Eye (tissue), 1 donor: ENCODE measurements at regions not wholly inside any gene's neighbourhood (a gene's known extent, or its start where the extent isn't known, plus 50 kb on each side); places are given as distances from the start of the nearest gene placed in this dataset.

ENCODE experiments used
- DNase-seq: peaks from one replicate; pipeline ENCODE4 v3.0.0-alpha.2; 2015

DNA sequence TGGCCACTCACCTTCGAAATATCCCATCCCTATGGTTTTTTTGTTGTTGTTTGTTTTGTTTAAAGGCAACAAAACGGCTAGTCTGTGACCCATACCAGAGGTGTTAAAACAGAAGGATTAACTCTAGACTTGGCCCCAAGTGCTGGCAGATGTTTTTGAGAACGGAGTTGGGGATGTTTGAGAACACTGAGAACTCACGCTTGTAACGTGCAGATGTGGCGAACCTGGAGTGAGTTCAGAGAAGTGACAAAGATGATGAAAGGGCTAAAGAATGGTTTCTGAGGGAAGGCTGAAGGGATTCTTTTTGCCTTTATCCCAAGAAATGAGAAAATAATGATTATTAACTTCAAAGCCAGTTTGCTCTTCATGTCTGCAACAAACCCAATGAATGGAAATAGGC, 286.5 kb downstream of the ZNF608 start:
- DNase-seq, result peak; percentile 54

GRCh38 chr5:124457901-124458300, 288.5 kb downstream of the ZNF608 start:
- DNase-seq, result no peak

DNA sequence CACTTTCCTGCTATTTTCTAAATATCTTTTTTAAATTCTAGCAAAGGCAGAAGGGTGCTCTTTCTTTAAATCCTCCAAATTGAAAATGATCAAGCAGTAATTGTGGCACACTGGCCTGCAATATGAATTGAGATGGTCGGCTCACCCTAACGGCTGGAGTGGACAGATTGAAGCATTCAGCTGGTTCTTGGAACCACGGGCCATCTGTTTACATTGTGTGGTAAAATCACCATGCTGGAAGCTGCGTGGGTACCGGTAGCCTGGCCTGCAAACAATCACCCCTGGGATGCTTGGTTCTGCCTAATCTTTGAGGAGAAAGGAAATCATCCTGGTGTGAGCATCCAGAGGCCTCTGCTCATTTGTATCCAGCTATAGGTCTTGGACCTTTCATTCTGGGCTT, 289.3 kb downstream of the ZNF608 start:
- DNase-seq, result no peak

GRCh38 chr5:124456249-124456648, 290.2 kb downstream of the ZNF608 start:
- DNase-seq, result peak; percentile 49

- no peak for DNase-seq
Measured at GRCh38 chr5:124454081-124454480, 292.4 kb downstream of the ZNF608 start.

DNA sequence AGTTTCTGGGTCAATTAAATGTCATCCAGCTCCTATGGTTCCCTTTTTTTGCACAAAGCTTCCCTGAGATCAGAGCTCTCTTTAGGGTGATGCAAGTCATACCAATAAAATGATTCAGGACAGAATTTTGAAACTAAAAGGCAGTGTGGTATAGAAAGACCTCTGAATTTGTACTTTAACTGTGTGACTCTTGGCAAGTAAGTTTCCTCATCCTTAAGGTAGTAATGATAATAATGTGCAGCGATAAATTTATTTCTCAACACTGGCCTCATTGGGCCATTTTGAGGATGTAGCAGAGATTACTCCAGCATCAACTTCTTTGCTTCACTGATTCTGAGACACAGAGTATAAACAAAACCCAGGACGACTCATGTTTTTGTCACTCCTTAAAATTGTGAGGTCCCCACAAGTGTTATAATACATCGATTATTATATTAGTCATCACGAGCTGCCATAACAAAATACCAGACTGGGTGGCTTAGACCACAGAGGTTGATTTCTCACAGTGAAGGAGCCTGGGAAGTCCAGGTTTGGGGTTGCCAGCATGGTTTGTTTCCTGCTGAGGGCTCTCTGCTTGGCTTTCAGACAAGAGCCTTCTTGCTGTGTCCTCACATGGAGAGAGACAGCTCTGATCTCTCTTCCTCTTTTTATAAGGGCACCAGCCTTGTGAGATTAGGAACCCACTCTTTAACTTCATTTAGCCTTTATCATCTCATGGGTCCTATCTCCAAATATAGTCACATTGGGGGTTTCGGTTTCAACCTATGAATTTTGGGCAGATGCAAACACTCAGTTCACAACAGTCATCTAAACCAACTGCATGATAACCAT, 293.0 kb downstream of the ZNF608 start:
- DNase-seq, result no peak

DNA sequence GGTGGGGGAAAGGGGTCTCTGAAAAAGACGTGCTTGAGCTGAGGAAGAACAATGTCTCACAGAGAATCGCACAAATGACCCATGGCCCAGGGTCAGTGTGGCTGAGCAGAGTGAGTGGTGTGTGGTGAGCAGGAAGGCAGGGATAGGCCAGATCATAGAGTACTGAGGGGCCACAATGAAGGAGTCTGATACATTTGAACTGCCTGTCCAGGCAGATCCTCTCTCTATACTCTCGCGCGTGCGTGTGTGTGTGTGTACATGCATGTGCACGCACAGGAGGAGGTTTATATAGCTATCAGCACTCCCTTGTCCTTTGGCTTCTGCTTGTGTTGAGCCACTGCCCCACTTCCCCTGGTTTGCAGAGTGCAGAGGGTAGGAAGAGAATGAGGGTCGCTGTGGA, 294.0 kb downstream of the ZNF608 start:
- DNase-seq, result no peak

GRCh38 chr5:124451721-124452383, 294.6 kb downstream of the ZNF608 start:
- no peak for DNase-seq

- peak; percentile 67 for DNase-seq
Measured at GRCh38 chr5:124446120-124446519, 300.3 kb downstream of the ZNF608 start.

GRCh38 chr5:124445070-124445619, 301.3 kb downstream of the ZNF608 start:
- no peak for DNase-seq

- no peak for DNase-seq
Measured at GRCh38 chr5:124444147-124444775, 302.2 kb downstream of the ZNF608 start.

- no peak for DNase-seq
Measured at GRCh38 chr5:124440471-124440870, 306.0 kb downstream of the ZNF608 start.

DNA sequence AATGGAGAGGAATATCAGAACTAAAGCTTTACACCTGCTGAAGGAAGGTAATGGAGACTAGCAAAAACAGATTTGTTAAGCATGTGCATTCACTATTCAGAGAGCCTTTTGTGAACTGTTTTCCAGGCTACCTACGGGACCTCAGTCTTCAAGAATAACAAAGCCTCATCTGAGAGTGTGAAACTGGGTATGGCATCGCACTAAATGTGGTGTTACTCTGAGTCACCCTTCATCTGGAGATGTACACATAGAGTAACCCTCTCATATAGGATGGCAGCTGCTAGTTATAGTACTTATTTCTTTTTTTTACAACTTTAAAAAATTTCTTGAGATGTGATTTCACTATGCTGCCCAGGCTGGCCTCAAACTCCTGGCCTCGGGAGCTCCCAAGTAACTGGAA, 306.8 kb downstream of the ZNF608 start:
- no peak for DNase-seq

- peak; percentile 85 for DNase-seq
Measured at GRCh38 chr5:124438903-124439281, 307.5 kb downstream of the ZNF608 start.

- DNase-seq, result peak; percentile 80
Measured at GRCh38 chr5:124438026-124438902, 308.2 kb downstream of the ZNF608 start.

- DNase-seq, result no peak
Measured at GRCh38 chr5:124436294-124436693, 310.1 kb downstream of the ZNF608 start.

DNA sequence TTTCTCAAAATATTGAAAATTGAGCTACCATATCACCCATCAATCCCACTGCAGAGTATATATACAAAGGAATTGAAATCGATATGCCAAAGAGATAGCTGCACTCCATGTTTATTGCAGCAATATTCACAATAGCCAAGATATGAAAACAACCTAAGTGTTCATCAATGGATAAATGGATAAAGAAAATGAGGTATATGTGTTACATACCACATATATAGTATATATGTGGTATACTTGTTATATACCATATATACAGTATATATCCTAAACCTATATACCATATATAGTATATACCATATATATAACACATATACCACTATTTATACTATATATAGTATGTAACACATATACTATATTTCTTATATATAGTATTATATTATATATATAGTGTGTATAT, 313.3 kb downstream of the ZNF608 start:
- no peak for DNase-seq

GRCh38 chr5:124421584-124421983, 324.9 kb downstream of the ZNF608 start:
- no peak for DNase-seq

DNA sequence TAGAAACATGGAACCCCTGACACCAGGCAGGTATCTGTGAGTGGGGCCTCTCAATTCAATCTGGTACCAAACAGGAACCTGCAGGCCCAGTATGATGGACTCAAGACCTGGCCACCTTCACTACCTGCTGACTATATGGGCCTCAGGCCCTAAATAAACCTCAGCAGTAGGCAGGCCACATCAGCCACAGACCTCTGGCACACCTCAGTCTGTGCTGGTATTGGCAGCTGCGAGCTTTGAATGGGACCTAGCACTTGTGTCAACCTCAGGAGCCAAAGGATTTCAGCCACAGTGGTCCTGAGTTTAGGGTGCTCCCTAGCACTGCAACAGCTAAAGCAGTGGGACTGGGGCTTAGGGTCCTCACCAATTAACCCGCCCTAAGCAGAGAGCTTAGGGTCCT, 325.5 kb downstream of the ZNF608 start:
- no peak for DNase-seq

GRCh38 chr5:124419531-124419930, 326.9 kb downstream of the ZNF608 start:
- no peak for DNase-seq

DNA sequence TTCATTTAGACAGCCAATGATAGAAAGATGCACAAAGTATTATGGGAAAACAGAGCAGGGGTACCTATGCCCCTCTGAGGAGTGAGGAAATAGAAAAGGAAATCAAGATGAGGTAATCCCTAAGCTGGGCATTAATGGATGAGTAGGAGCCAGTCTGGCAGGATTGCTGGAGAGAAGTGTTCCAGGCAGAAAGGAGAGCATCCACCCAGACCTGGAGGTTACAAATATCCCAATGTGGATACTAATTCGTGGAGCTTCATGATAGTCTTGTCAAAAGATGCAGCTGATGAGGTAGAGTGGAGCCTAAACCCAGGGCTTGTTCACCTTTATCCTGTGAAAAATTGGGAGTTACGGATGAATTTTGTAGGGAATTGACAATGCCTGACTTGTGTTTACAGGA, 328.0 kb downstream of the ZNF608 start:
- no peak for DNase-seq

- DNase-seq, result no peak
Measured at GRCh38 chr5:124417196-124417595, 329.2 kb downstream of the ZNF608 start.

- no peak for DNase-seq
Measured at GRCh38 chr5:124416627-124417026, 329.8 kb downstream of the ZNF608 start.
